Glutamatergic neuron (in vitro differentiated cells): ENCODE measurements at regions not wholly inside any gene's neighbourhood (a gene's known extent, or its start where the extent isn't known, plus 50 kb on each side); places are given as distances from the start of the nearest gene placed in this dataset.

Experiments
- DNase-seq: peaks from one replicate; pipeline ENCODE4 v3.0.0; 2022
- H3K27ac Mint-ChIP-seq: one replicate; pipeline ENCODE4 v1.8.0; 2020; ENCODE audit warnings: mild to moderate bottlenecking, mixed read lengths, inconsistent platforms; ENCODE audit not compliant: unreplicated experiment
- H3K27me3 Mint-ChIP-seq: one replicate; pipeline ENCODE4 v1.8.0; 2020; ENCODE audit warnings: mild to moderate bottlenecking, moderate library complexity, mixed read lengths, inconsistent platforms; ENCODE audit not compliant: unreplicated experiment
- H3K36me3 Mint-ChIP-seq: one replicate; pipeline ENCODE4 v1.8.0; 2020; ENCODE audit warnings: mild to moderate bottlenecking, mixed read lengths, inconsistent platforms; ENCODE audit not compliant: unreplicated experiment
- H3K4me1 Mint-ChIP-seq: one replicate; pipeline ENCODE4 v1.8.0; 2020; ENCODE audit warnings: mild to moderate bottlenecking, low read depth, mixed read lengths, inconsistent platforms; ENCODE audit not compliant: unreplicated experiment
- H3K4me3 Mint-ChIP-seq: one replicate; pipeline ENCODE4 v1.8.0; 2020; ENCODE audit warnings: mild to moderate bottlenecking, mixed read lengths, inconsistent platforms; ENCODE audit not compliant: unreplicated experiment
- H3K9me3 Mint-ChIP-seq: one replicate; pipeline ENCODE4 v1.8.0; 2020; ENCODE audit warnings: mild to moderate bottlenecking, moderate library complexity, mixed read lengths, inconsistent platforms; ENCODE audit not compliant: unreplicated experiment
- CTCF ChIP-seq: fragments of 200-600 bp; sonication (generic); IDR thresholded peaks from one replicate; pipeline ENCODE4 v1.5.0; 2021; ENCODE audit not compliant: partially characterized antibody, unreplicated experiment

- no peak for TF ChIP-seq CTCF
- Mint-ChIP-seq H3K27ac (peak overlapping the region; percentile 54), H3K9me3 (peaks cover 3% of the 10 kb centered on the region), H3K36me3 (peaks cover 5% of the 10 kb centered on the region), H3K4me3 (no peak overlapping the region), H3K4me1 (peaks cover 12% of the 10 kb centered on the region), H3K27me3 (peaks cover 3% of the 10 kb centered on the region)
- DNase-seq, result peak; percentile 23
These were observed 211.4 kb upstream of the CDYL start for GRCh38 chr6:4564801-4565271.

DNA sequence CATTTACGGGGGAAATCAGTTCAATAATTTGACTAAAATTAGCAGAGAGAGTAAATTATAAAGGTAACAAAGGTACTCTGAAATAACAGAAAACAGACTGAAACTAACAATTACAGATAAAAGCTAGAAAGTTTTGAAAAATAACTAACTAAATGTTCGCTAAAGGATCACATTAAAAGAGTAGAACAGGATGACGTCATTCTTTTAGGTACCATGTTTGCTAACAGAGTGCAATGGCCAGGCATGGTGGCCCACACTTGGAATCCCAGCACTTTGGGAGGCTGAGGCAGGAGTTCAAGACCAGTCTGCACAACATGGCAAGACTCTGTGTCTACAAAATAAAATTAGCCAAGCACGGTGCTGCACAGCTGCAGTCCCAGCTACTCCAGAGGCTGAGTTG lies 212.3 kb upstream of the CDYL start:
- DNase-seq, result no peak
- Mint-ChIP-seq H3K27ac (no peak overlapping the region), H3K4me3 (no peak overlapping the region), H3K9me3 (peaks cover 3% of the 10 kb centered on the region), H3K4me1 (peaks cover 12% of the 10 kb centered on the region), H3K36me3 (peaks cover 5% of the 10 kb centered on the region), H3K27me3 (peaks cover 3% of the 10 kb centered on the region)
- TF ChIP-seq CTCF, result no peak

DNA sequence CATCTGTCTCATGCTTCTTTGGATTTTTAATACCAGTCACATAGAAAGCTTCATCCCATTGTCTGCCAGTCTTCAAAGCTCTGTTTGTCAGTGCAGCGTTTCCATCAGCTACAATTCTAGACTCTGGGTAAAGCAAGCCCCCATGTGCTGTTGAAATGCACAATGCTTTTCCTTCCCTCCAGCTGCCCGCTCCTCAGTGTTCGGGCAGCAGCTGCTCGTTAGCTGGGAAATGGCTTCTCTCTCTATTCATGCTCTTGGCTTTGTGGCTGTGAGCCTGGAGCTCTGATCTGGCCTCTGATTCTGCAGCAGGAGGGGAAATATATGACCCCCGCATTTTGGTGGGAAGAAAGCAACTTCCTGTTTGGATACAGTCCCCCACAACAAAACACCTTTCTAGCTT lies 213.0 kb upstream of the CDYL start:
- TF ChIP-seq CTCF, result no peak
- peaks cover 3% of the 10 kb centered on the region for H3K27me3 Mint-ChIP-seq
- H3K9me3 Mint-ChIP-seq, result peaks cover 3% of the 10 kb centered on the region
- peaks cover 5% of the 10 kb centered on the region for H3K36me3 Mint-ChIP-seq
- peak overlapping the region; percentile 71 for H3K27ac Mint-ChIP-seq
- no peak overlapping the region for H3K4me3 Mint-ChIP-seq
- DNase-seq, result peak; percentile 23
- H3K4me1 Mint-ChIP-seq, result peaks cover 12% of the 10 kb centered on the region

DNA sequence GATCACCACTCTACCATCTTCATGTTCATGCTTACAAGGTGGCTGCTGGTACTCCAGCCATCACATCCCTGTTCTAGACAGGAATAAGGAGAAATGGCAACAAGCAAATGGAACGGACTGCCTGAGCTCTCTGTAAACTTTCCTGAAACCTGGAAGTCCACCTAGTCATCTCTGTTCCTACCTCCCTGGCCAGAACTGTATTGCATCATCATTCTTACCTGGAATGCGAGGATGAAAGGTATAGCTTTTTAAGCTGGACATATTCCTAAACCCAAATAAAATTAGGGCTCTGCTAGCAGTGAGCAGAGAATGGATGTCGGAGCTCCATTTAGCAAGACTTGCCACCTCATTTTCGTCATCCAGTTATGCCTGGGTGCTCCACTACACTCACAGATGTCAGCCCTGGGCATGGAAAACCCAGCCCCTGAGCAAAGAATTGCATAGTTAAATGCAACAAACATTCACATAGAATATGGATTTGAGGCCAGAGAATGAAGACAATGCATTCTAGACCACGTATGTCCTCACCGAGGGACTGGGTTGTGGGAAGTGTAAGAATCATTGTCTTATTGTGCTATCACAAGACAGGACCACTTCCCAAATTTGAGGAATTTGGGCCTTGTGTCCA lies 214.3 kb upstream of the CDYL start:
- no peak overlapping the region for H3K27ac Mint-ChIP-seq

More for the DNA sequence above, 214.3 kb upstream of the CDYL start:
- no peak for DNase-seq
- Mint-ChIP-seq H3K27me3 (peaks cover 6% of the 10 kb centered on the region), H3K9me3 (peaks cover 5% of the 10 kb centered on the region), H3K4me3 (no peak overlapping the region), H3K36me3 (peaks cover 5% of the 10 kb centered on the region), H3K4me1 (peaks cover 12% of the 10 kb centered on the region)
- no peak for TF ChIP-seq CTCF
